ENCODE measurements at regions not wholly inside any gene's neighbourhood (a gene's known extent, or its start where the extent isn't known, plus 50 kb on each side); places are given as distances from the start of the nearest gene placed in this dataset.
"Not testable (repeated sequence)": the region's sequence is repeated elsewhere in the genome, so short reads cannot be mapped to it uniquely, and the experiment has no call there.

DNA sequence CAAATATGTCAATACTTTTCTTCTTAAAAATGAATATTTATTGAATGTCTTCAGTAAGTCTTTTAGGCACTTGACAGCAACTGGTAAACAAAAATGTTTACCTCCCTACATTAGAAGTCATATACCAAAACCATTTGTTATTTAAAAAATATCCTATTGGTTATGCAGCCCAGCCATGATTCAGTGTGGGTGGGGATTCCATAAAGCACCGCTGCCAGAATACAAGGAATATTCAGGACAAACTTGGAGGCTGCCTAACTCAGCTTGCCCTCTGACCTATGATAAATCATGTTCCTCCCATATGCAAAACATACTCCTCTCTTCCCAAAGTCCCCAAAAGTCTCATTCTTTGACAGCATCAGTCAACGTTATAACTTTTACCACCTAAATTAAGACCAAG is 486.8 kb upstream of the IRAK1BP1 start:
- H3K4me3 Mint-ChIP-seq: no peak overlapping the region

DNA sequence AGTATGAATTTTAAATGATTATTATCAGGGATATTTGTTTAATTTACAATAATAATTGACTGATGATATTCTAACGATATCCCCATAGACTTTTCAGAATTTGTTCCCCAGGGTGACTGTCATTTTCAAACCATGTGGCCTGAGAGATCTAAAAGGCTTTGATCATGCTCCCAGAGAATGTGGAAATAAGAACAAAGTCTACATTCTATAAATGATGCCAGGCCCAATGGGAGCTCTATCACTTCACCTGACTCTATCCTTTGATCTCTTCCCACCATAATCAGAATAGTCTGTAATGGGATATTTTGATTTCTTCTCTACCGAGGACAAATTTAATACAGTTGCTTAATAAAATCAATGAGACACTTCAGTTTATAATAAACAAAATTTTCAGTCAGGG is 483.4 kb upstream of the IRAK1BP1 start:
- DNase-seq: no peak
- Mint-ChIP-seq H3K27ac (no peak overlapping the region), H3K36me3 (no peaks in the 10 kb centered on the region), H3K4me3 (no peak overlapping the region), H3K27me3 (ENCODE audit: low read depth in 3 of 3) (peaks cover 0 to 2% (median 0%) of the 10 kb centered on the region in 3 donors), H3K4me1 (no peaks in the 10 kb centered on the region), H3K9me3 (peaks cover 17 to 51% (median 30%) of the 10 kb centered on the region in 6 donors)

More for the DNA sequence above, 486.8 kb upstream of the IRAK1BP1 start:
- H3K4me1 Mint-ChIP-seq: no peaks in the 10 kb centered on the region
- peaks cover 13 to 48% (median 32%) of the 10 kb centered on the region in 6 donors for H3K9me3 Mint-ChIP-seq
- no peaks in the 10 kb centered on the region for H3K36me3 Mint-ChIP-seq
- peaks cover 0 to 2% (median 2%) of the 10 kb centered on the region in 3 donors for H3K27me3 Mint-ChIP-seq (ENCODE audit: low read depth in 3 of 3)
- DNase-seq: no peak
- no peak overlapping the region for H3K27ac Mint-ChIP-seq

DNA sequence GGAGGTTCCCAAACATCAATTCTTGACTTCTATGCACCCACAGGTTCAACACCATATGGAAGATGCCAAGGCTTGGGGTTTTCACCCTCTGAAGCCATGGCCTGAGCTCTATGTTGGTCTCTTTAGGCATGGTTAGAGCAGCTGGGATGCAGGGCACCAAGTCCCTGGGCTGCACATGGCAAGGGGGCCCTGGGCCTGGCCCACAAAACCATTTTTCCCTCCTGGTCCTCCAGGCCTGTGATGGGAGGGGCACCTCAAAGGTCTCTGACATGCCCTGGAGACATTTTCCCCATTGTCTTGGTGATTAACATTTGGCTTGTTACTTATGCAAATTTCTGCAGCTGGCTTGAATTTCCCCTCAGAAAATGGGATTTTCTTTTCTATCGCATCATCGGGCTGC is 480.5 kb upstream of the IRAK1BP1 start:
- H3K4me1 Mint-ChIP-seq; H3K27ac Mint-ChIP-seq; H3K27me3 Mint-ChIP-seq (ENCODE audit: low read depth in 3 of 3); DNase-seq; H3K4me3 Mint-ChIP-seq; H3K36me3 Mint-ChIP-seq: not testable (repeated sequence)
- peaks cover 12 to 65% (median 38%) of the 10 kb centered on the region in 6 donors for H3K9me3 Mint-ChIP-seq

- Mint-ChIP-seq H3K9me3 (peaks cover 11 to 63% (median 31%) of the 10 kb centered on the region in 6 donors), H3K27me3 (ENCODE audit: low read depth in 3 of 3) (no peaks in the 10 kb centered on the region), H3K27ac (no peak overlapping the region), H3K36me3 (no peaks in the 10 kb centered on the region), H3K4me3 (no peak overlapping the region), H3K4me1 (no peaks in the 10 kb centered on the region)
- DNase-seq: no peak
These were observed 477.3 kb upstream of the IRAK1BP1 start for GRCh38 chr6:78390066-78390465.

GRCh38 chr6:78397499-78397898 is 469.9 kb upstream of the IRAK1BP1 start:
- no peak overlapping the region for H3K27ac Mint-ChIP-seq
- no peak for DNase-seq
- H3K4me3 Mint-ChIP-seq: no peak overlapping the region
- peaks cover 0 to 3% (median 0%) of the 10 kb centered on the region in 3 donors for H3K36me3 Mint-ChIP-seq
- no peaks in the 10 kb centered on the region for H3K4me1 Mint-ChIP-seq
- H3K27me3 Mint-ChIP-seq (ENCODE audit: low read depth in 3 of 3): no peaks in the 10 kb centered on the region
- H3K9me3 Mint-ChIP-seq: peaks cover 13 to 26% (median 17%) of the 10 kb centered on the region in 6 donors

- no peak for DNase-seq
- Mint-ChIP-seq H3K27ac (no peak overlapping the region), H3K36me3 (peaks cover 0 to 3% (median 0%) of the 10 kb centered on the region in 3 donors), H3K9me3 (peaks cover 14 to 34% (median 21%) of the 10 kb centered on the region in 6 donors), H3K27me3 (ENCODE audit: low read depth in 3 of 3) (peaks cover 0 to under 1% (median 0%) of the 10 kb centered on the region in 3 donors), H3K4me3 (no peak overlapping the region), H3K4me1 (no peaks in the 10 kb centered on the region)
These were observed 469.1 kb upstream of the IRAK1BP1 start for GRCh38 chr6:78398292-78398691.

DNA sequence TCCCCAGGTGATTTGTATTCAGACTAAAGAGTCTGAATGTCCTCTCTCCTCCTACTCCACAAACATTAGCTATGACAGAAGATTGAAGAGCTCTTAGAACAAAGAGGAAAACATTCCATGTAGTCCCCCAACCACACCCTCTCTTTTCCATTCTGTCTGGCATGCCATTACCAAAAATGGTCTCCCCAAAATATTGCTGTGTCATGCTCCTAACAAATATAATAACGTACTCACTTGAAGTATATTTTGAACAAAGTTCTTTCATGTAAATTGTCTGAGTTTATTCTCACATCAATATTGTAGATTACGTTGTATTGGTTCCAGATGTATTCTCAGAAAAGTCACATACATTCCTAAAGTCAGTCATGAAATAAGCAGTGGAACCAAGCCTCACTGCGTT is 467.3 kb upstream of the IRAK1BP1 start:
- Mint-ChIP-seq H3K9me3 (peaks cover 18 to 40% (median 28%) of the 10 kb centered on the region in 6 donors), H3K4me3 (no peak overlapping the region), H3K27me3 (ENCODE audit: low read depth in 3 of 3) (peaks cover 0 to 2% (median 0%) of the 10 kb centered on the region in 3 donors), H3K4me1 (no peaks in the 10 kb centered on the region), H3K36me3 (peaks cover 0 to 3% (median 0%) of the 10 kb centered on the region in 3 donors), H3K27ac (no peak overlapping the region)
- DNase-seq: no peak

GRCh38 chr6:78427386-78427785 is 440.0 kb upstream of the IRAK1BP1 start:
- H3K4me1 Mint-ChIP-seq: no peaks in the 10 kb centered on the region
- no peak overlapping the region for H3K27ac Mint-ChIP-seq
- no peak overlapping the region for H3K4me3 Mint-ChIP-seq
- DNase-seq: no peak
- peaks cover 7 to 59% (median 33%) of the 10 kb centered on the region in 6 donors for H3K9me3 Mint-ChIP-seq
- peaks cover 0 to 1% (median 0%) of the 10 kb centered on the region in 3 donors for H3K27me3 Mint-ChIP-seq (ENCODE audit: low read depth in 3 of 3)
- H3K36me3 Mint-ChIP-seq: peaks cover 0 to 4% (median 0%) of the 10 kb centered on the region in 3 donors

DNA sequence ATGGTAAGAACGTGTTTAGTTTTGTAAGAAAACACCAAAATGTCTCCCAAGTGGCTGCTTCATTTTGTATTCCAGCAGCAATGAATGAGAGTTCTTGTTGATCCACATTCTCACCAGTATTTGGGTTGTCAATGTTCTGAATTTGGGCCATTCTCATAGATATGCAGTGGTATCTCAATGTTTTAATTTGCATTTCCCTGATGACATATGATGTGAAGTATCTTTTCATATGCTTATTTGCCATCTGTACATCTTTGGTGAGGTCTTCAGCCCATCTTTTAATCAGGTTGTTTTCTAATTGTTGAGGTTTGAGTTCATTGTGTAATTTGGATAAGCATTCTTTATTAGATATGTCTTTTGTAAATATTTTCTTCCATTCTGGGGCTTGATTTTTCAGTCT is 436.8 kb upstream of the IRAK1BP1 start:
- Mint-ChIP-seq H3K27ac (no peak overlapping the region), H3K4me3 (no peak overlapping the region), H3K27me3 (ENCODE audit: low read depth in 3 of 3) (peaks cover 0 to 2% (median 0%) of the 10 kb centered on the region in 3 donors), H3K9me3 (peaks cover 4 to 35% (median 21%) of the 10 kb centered on the region in 6 donors), H3K4me1 (no peaks in the 10 kb centered on the region), H3K36me3 (no peaks in the 10 kb centered on the region)
- no peak for DNase-seq

DNA sequence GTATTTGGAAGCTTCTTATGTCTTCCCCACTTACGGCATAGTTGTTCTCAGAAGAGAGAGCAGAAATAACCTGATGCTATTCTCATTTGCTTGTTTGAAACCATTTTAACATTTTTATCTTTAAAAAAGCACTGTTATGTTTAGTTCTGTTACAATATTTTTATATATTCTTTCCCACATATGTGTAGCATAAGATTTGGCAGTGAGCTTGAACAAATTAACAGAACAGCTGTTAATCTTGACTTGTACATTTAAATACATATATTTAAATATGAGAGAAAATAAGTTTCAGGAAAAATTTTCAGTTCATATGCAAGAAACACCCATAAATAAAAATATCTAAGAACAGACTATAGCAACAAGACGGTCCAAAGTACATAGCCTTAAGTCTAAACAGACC is 431.7 kb upstream of the IRAK1BP1 start:
- no peak overlapping the region for H3K4me3 Mint-ChIP-seq
- DNase-seq: no peak
- H3K4me1 Mint-ChIP-seq: no peaks in the 10 kb centered on the region
- peaks cover 0 to 2% (median 0%) of the 10 kb centered on the region in 3 donors for H3K27me3 Mint-ChIP-seq (ENCODE audit: low read depth in 3 of 3)
- H3K27ac Mint-ChIP-seq: no peak overlapping the region
- no peaks in the 10 kb centered on the region for H3K36me3 Mint-ChIP-seq
- H3K9me3 Mint-ChIP-seq: peaks cover 6 to 23% (median 14%) of the 10 kb centered on the region in 6 donors

DNA sequence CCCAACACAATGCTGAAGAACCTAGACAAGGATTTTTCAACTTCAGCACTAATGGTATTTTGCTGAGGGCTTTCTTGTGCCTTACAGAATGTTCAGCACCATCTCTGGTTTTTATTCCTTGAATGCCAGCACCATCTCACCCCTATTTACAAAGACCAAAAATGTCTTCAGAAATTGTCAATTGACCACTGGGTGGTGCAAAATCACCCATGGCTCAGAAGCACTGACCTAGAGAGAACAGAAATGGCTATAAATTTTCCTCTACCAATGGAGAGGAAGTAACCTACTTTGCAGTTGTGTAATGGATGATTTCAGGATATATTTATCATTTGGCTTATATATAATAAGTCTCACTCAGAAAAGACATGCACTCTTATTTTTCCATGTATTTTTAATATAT is 431.0 kb upstream of the IRAK1BP1 start:
- DNase-seq: no peak
- Mint-ChIP-seq H3K4me3 (no peak overlapping the region), H3K4me1 (no peaks in the 10 kb centered on the region), H3K36me3 (no peaks in the 10 kb centered on the region), H3K27ac (no peak overlapping the region), H3K9me3 (peaks cover 6 to 23% (median 9%) of the 10 kb centered on the region in 6 donors), H3K27me3 (ENCODE audit: low read depth in 3 of 3) (peaks cover 0 to 2% (median 0%) of the 10 kb centered on the region in 3 donors)

GRCh38 chr6:78438135-78438534 is 429.2 kb upstream of the IRAK1BP1 start:
- Mint-ChIP-seq H3K4me1 (no peaks in the 10 kb centered on the region), H3K36me3 (no peaks in the 10 kb centered on the region), H3K9me3 (peaks cover 6 to 17% (median 9%) of the 10 kb centered on the region in 6 donors), H3K27me3 (ENCODE audit: low read depth in 3 of 3) (no peaks in the 10 kb centered on the region), H3K27ac (no peak overlapping the region), H3K4me3 (no peak overlapping the region)
- no peak for DNase-seq

GRCh38 chr6:78460711-78461110 is 406.6 kb upstream of the IRAK1BP1 start:
- H3K27ac Mint-ChIP-seq: no peak overlapping the region
- peaks cover 10 to 40% (median 18%) of the 10 kb centered on the region in 6 donors for H3K9me3 Mint-ChIP-seq
- no peaks in the 10 kb centered on the region for H3K4me1 Mint-ChIP-seq
- H3K36me3 Mint-ChIP-seq: no peaks in the 10 kb centered on the region
- DNase-seq: no peak
- no peak overlapping the region for H3K4me3 Mint-ChIP-seq
- H3K27me3 Mint-ChIP-seq (ENCODE audit: low read depth in 3 of 3): no peaks in the 10 kb centered on the region

GRCh38 chr6:78462728-78463127 is 404.6 kb upstream of the IRAK1BP1 start:
- H3K4me1 Mint-ChIP-seq: no peaks in the 10 kb centered on the region
- peaks cover 6 to 43% (median 15%) of the 10 kb centered on the region in 6 donors for H3K9me3 Mint-ChIP-seq
- H3K4me3 Mint-ChIP-seq: no peak overlapping the region
- no peak for DNase-seq
- H3K27ac Mint-ChIP-seq: no peak overlapping the region
- H3K36me3 Mint-ChIP-seq: no peaks in the 10 kb centered on the region
- no peaks in the 10 kb centered on the region for H3K27me3 Mint-ChIP-seq (ENCODE audit: low read depth in 3 of 3)

DNA sequence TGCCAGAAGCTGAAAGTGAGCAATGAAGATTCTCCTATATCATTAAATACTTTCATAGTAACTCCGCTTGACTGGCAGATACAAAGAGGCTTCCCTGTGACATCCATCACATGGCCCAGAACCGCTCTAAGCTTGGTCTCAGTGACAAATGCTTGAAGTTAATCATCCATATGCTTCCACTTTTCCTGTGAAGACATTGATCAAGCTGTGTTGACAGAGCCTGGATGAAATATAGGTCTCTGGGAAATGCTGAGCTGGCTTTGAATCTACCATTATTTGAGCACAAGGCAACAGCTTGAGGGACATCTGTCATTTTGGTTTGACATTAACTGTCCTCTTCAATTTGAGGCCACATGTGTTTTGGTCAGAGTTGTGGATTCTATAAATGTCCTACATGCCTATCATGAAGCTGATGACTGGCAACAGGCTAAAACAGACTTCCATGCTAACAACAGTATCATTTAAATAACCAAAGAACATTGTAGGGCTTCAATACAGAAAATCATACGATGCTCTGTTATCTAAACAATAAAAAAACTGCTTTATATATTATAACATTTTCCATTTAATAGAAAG is 402.2 kb upstream of the IRAK1BP1 start:
- Mint-ChIP-seq H3K9me3 (peaks cover 6 to 38% (median 18%) of the 10 kb centered on the region in 6 donors), H3K4me3 (no peak overlapping the region), H3K36me3 (no peaks in the 10 kb centered on the region), H3K27me3 (ENCODE audit: low read depth in 3 of 3) (no peaks in the 10 kb centered on the region), H3K4me1 (no peaks in the 10 kb centered on the region), H3K27ac (no peak overlapping the region)
- DNase-seq: no peak

Data from immature natural killer cell (primary cell).